AG10803 (cell line): ENCODE measurements at regions not wholly inside any gene's neighbourhood (a gene's known extent, or its start where the extent isn't known, plus 50 kb on each side); places are given as distances from the start of the nearest gene placed in this dataset.
"Not testable (repeated sequence)": the region's sequence is repeated elsewhere in the genome, so short reads cannot be mapped to it uniquely, and the experiment has no call there.

Experiments
- DNase-seq: peaks from one replicate; pipeline ENCODE4 v3.0.0; 2010; ENCODE audit warnings: low read depth
- H3K4me3 ChIP-seq: 2 replicates; pipeline ENCODE4 v1.5.1; 2011; ENCODE audit warnings: mild to moderate bottlenecking, low read length, control low read depth
- CTCF ChIP-seq: conservative IDR thresholded peaks from 2 replicates; pipeline ENCODE4 v1.5.1; 2011; ENCODE audit warnings: mild to moderate bottlenecking, low read length, control low read depth, inconsistent platforms

GRCh38 chr22:19658967-19659804 is 55.1 kb upstream of the SEPTIN5 start:
- H3K4me3 ChIP-seq = no peak overlapping the region
- no peak for DNase-seq
- TF ChIP-seq CTCF = no peak

GRCh38 chr22:19659805-19660345 is 54.4 kb upstream of the SEPTIN5 start:
- TF ChIP-seq CTCF = no peak
- no peak overlapping the region for H3K4me3 ChIP-seq
- no peak for DNase-seq

DNA sequence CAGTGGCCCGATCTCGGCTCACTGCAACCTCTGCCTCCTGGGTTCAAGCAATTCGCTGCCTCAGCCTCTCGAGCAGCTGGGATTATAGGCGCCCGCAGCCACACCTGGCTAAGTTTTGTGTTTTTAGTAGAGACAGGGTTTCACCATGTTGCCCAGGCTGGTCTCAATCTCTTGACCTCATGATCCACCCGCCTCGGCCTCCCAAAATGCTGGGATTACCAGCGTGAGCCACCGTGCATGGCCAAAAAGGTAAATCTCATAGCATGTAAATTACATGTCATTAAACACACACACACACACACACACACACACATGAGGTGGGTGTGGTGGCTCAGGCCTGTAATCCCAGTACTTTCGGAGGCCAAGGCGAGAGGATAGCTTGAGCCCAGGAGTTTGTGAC is 53.7 kb upstream of the SEPTIN5 start:
- not testable (repeated sequence) for H3K4me3 ChIP-seq, DNase-seq

DNA sequence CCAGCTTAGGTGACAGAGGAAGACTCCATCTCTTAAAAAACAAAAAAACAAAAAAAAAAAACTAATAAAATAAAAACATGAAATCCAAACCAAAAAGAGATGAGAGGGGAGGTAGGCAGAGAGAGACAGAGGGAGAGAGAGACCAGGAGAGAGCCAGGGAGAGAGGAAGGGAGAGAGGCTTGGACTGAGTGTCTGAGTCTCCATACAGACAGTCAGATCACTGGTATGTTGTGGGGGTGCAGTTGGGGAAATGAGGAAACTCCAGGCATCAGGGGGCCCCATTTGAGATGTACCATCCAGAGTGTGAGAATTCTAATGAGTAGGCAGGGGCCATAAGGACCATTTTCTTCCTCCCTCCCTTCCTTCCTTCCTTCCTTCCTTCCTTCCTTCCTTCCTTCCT is 53.1 kb upstream of the SEPTIN5 start:
- no peak overlapping the region for H3K4me3 ChIP-seq
- DNase-seq = peak; percentile 17
- TF ChIP-seq CTCF = no peak

DNA sequence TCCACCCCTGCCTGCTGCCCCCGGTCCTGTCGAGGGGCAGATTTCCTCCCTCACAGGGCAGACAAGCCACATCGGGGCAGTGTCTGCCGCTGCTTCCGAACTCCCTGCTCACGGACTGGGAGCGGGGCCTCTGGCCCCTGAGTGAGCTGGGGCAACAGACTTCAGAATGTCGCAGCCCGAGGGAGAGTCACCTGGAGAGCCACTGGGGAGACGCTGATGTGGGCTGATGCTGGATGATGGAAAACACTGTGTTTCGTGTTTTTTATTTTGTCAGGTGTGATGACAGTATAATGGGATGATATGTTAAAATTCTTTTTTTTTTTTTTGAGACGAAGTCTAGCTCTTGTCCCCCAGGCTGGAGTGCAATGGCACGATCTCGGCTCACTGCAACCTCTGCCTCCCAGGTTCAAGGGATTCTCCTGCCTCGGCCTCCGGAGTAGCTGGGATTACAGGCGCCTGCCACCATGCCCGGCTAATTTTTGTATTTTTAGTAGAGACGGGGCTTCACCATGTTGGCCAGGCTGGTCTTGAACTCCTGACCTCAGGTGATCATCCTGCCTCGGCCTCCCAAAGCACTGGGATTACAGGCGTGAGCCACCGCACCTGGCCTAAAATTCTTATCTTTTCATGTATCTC is 52.1 kb upstream of the SEPTIN5 start:
- H3K4me3 ChIP-seq, DNase-seq: not testable (repeated sequence)

- TF ChIP-seq CTCF = no peak
- DNase-seq = peak; percentile 89
- H3K4me3 ChIP-seq = no peak overlapping the region
Measured at GRCh38 chr22:19663286-19663815, 51.0 kb upstream of the SEPTIN5 start.

DNA sequence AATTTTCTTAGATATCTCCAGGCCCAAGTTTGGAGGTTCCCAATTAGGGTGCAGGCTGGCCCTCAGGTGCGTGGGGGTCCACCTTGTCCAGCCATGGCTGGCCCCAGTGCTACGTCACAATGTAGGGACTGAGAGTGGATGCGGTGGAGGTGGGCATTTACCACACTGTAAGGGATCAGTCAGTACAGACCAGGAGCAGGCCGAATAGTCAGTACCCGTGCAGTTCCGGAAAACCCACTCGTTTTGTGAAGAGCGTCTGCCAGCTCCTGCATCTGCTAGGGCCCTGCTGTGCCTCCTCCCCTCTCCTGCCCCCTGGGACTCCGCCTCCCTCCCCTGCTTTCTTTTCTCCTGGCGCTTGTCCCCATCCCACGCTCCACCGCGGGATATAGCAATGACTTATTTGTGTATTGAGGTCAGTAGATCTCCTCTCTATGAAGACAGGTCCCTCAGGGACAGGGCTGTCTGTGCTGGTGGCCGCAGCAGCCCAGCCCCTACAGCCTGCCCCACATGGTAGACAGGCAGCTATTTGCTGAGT is 50.4 kb upstream of the SEPTIN5 start:
- H3K4me3 ChIP-seq = no peak overlapping the region
- no peak for TF ChIP-seq CTCF
- DNase-seq = peak; percentile 70

DNA sequence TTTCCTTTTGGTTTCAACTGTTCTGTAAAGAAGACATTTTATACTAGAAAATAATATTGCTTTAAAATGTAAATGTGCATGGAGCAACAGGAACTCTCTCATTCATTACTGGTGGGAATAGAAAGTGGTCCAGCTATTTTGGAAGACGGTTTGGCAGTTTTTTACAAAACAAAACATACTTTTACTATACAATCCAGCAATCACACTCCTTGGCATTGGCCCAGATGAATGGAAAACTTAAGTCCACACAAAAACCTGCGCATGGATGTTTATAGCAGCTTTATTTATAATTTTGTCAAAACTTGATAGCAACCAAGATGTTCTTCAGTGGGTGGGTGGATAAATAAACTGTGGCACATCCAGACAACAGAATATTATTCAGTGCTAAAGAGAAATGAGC is 49.9 kb upstream of the SEPTIN5 start:
- no peak for TF ChIP-seq CTCF
- H3K4me3 ChIP-seq = no peak overlapping the region

More for the DNA sequence above, 49.9 kb upstream of the SEPTIN5 start:
- DNase-seq = no peak
